Spleen (tissue), 7 donors: ENCODE measurements at regions not wholly inside any gene's neighbourhood (a gene's known extent, or its start where the extent isn't known, plus 50 kb on each side); places are given as distances from the start of the nearest gene placed in this dataset.

ENCODE experiments used
- CTCF ChIP-seq, 11 experiments: fragments of 200-600 bp in 7 of 11; fragments of 450-650 bp in 4 of 11; sonication (generic) in 4 of 11; IDR thresholded peaks in 8 of 11; conservative IDR thresholded peaks in 3 of 11; 1 replicate in 7 of 11; 2 replicates in 4 of 11; pipeline versions ENCODE4 v1.4.0 to v1.8.0; 2016 to 2021; ENCODE audit warnings: antibody characterized with exemption in 11 of 11, inconsistent platforms in 4 of 11, mild to moderate bottlenecking in 1 of 11
- POLR2A ChIP-seq, 3 donors: fragments of 450-650 bp; IDR thresholded peaks; one replicate each; pipeline ENCODE4 v1.5.1; 2017; ENCODE audit warnings: antibody characterized with exemption in 3 of 3, mild to moderate bottlenecking in 1 of 3
- donor health status: DM: no; HTN: no; CAD: no; lungs with moderate emphysema.
- donor health status: DM: no; HTN: no; CAD: no.
- donor health status: DM: no; HTN: no; CAD: no.

- no peak for TF ChIP-seq POLR2A (IDR thresholded peaks at IDR 0.05)
- no peak for TF ChIP-seq CTCF (IDR thresholded peaks at IDR 0.05 in 8 of 11, conservative IDR thresholded peaks at IDR 0.05 in 3 of 11)
These were observed 58.7 kb upstream of the SPATA31C2 start for GRCh38 chr9:88197016-88197415.
